ENCODE measurements at regions not wholly inside any gene's neighbourhood (a gene's known extent, or its start where the extent isn't known, plus 50 kb on each side); places are given as distances from the start of the nearest gene placed in this dataset.

- no peak for FAIRE-seq
- DNase-seq (ENCODE audit: insufficient read length): no peak
- TF ChIP-seq POLR2AphosphoS5 (IDR thresholded peaks at IDR 0.05; ENCODE audit: low read depth, low read length) (no peak), POLR2A (IDR thresholded peaks at IDR 0.05; ENCODE audit: low read depth, low read length) (no peak), TAF1 (IDR thresholded peaks at IDR 0.05; ENCODE audit: borderline replicate concordance, low read depth, low read length) (no peak)
Measured at GRCh38 chr13:88360761-88361160, 689.6 kb downstream of the SLITRK5 start.

- FAIRE-seq (no peak), DNase-seq (ENCODE audit: insufficient read length) (no peak)
- TF ChIP-seq TAF1 (IDR thresholded peaks at IDR 0.05; ENCODE audit: borderline replicate concordance, low read depth, low read length): no peak
- TF ChIP-seq POLR2A (IDR thresholded peaks at IDR 0.05; ENCODE audit: low read depth, low read length): no peak
- no peak for TF ChIP-seq POLR2AphosphoS5 (IDR thresholded peaks at IDR 0.05; ENCODE audit: low read depth, low read length)
Measured at GRCh38 chr13:88369866-88370265, 698.7 kb downstream of the SLITRK5 start.

- no peak for FAIRE-seq
- TF ChIP-seq POLR2A (IDR thresholded peaks at IDR 0.05; ENCODE audit: low read depth, low read length): no peak
- TF ChIP-seq TAF1 (IDR thresholded peaks at IDR 0.05; ENCODE audit: borderline replicate concordance, low read depth, low read length): no peak
- TF ChIP-seq POLR2AphosphoS5 (IDR thresholded peaks at IDR 0.05; ENCODE audit: low read depth, low read length): no peak
- DNase-seq (ENCODE audit: insufficient read length): no peak
Measured at GRCh38 chr13:88376760-88377388, 705.7 kb downstream of the SLITRK5 start.

GRCh38 chr13:88377852-88378251 lies 706.7 kb downstream of the SLITRK5 start:
- no peak for DNase-seq (ENCODE audit: insufficient read length)
- FAIRE-seq: no peak
- no peak for TF ChIP-seq TAF1 (IDR thresholded peaks at IDR 0.05; ENCODE audit: borderline replicate concordance, low read depth, low read length)
- TF ChIP-seq POLR2A (IDR thresholded peaks at IDR 0.05; ENCODE audit: low read depth, low read length): no peak
- TF ChIP-seq POLR2AphosphoS5 (IDR thresholded peaks at IDR 0.05; ENCODE audit: low read depth, low read length): no peak

GRCh38 chr13:88384542-88384941 lies 713.4 kb downstream of the SLITRK5 start:
- FAIRE-seq: no peak
- TF ChIP-seq TAF1 (IDR thresholded peaks at IDR 0.05; ENCODE audit: borderline replicate concordance, low read depth, low read length) (no peak), POLR2AphosphoS5 (IDR thresholded peaks at IDR 0.05; ENCODE audit: low read depth, low read length) (no peak), POLR2A (IDR thresholded peaks at IDR 0.05; ENCODE audit: low read depth, low read length) (no peak)
- no peak for DNase-seq (ENCODE audit: insufficient read length)

DNA sequence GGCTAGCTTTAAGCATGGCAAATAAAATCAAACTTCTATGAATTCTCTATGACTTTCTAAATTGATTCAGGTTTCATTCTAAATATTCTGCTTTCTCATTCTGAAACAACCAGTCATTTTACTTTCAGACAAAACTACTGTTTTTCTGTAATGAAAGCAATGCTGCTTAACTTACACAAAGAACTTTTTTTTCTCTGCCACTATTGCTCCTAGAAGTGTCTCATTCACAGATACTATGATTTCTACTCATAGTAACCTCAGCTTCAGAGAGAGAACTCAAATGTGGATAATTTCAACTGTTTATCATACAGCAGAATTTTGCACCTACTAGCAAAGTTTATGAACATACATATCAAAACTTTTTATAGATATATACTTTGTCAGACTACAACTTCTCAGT lies 724.6 kb downstream of the SLITRK5 start:
- FAIRE-seq: no peak
- TF ChIP-seq POLR2AphosphoS5 (IDR thresholded peaks at IDR 0.05; ENCODE audit: low read depth, low read length): no peak

DNA sequence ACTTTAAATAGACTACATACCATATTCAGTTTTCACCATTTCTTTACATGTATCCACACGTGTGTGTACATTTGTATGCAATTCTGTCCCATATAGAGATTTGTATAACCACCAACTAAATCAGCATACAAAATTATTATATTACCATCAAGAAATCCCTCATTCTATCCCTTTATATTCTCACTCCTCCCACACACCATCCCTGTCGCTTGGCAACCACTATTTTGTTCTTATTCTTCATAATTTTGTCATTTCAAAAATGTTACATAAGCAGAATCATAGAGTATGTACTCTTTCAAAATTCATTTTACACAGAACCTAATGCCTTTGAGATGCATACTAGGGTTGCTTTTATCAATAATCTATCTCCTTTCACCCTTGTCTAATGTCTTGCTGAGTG lies 740.5 kb downstream of the SLITRK5 start:
- TF ChIP-seq POLR2A (IDR thresholded peaks at IDR 0.05; ENCODE audit: low read depth, low read length) (no peak), TAF1 (IDR thresholded peaks at IDR 0.05; ENCODE audit: borderline replicate concordance, low read depth, low read length) (no peak), POLR2AphosphoS5 (IDR thresholded peaks at IDR 0.05; ENCODE audit: low read depth, low read length) (no peak)
- DNase-seq (ENCODE audit: insufficient read length) (no peak), FAIRE-seq (no peak)

More for the DNA sequence above, 724.6 kb downstream of the SLITRK5 start:
- no peak for DNase-seq (ENCODE audit: insufficient read length)

DNA sequence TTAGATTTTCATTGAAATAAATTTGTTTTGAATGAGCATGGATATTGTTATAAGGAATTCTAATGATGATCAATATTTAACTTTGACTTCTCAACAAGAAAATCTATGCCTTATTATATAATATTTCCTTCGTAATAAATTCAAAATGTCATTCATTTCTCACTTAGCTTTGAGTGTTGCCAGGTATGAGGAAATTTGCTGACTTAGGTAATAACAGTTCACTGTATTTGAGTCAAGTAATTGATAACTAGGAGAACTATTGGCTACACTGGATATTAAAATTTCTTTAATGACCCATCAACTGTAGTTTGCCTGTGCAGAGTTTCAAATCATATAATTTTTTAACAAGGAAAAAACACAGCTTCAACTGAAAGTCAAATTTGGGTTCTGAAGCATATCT lies 746.6 kb downstream of the SLITRK5 start:
- no peak for TF ChIP-seq POLR2AphosphoS5 (IDR thresholded peaks at IDR 0.05; ENCODE audit: low read depth, low read length)
- TF ChIP-seq TAF1 (IDR thresholded peaks at IDR 0.05; ENCODE audit: borderline replicate concordance, low read depth, low read length): no peak
- TF ChIP-seq POLR2A (IDR thresholded peaks at IDR 0.05; ENCODE audit: low read depth, low read length): no peak
- no peak for DNase-seq (ENCODE audit: insufficient read length)
- no peak for FAIRE-seq

GRCh38 chr13:88424463-88424862 lies 753.3 kb downstream of the SLITRK5 start:
- DNase-seq (ENCODE audit: insufficient read length) (no peak), FAIRE-seq (no peak)
- no peak for TF ChIP-seq POLR2A (IDR thresholded peaks at IDR 0.05; ENCODE audit: low read depth, low read length)
- TF ChIP-seq POLR2AphosphoS5 (IDR thresholded peaks at IDR 0.05; ENCODE audit: low read depth, low read length): no peak
- TF ChIP-seq TAF1 (IDR thresholded peaks at IDR 0.05; ENCODE audit: borderline replicate concordance, low read depth, low read length): no peak

- no peak for DNase-seq (ENCODE audit: insufficient read length)
- FAIRE-seq: no peak
- no peak for TF ChIP-seq POLR2A (IDR thresholded peaks at IDR 0.05; ENCODE audit: low read depth, low read length)
- no peak for TF ChIP-seq POLR2AphosphoS5 (IDR thresholded peaks at IDR 0.05; ENCODE audit: low read depth, low read length)
Measured at GRCh38 chr13:88426661-88427060, 755.5 kb downstream of the SLITRK5 start.

- DNase-seq (ENCODE audit: insufficient read length) (no peak), FAIRE-seq (no peak)
- TF ChIP-seq TAF1 (IDR thresholded peaks at IDR 0.05; ENCODE audit: borderline replicate concordance, low read depth, low read length) (no peak), POLR2AphosphoS5 (IDR thresholded peaks at IDR 0.05; ENCODE audit: low read depth, low read length) (no peak), POLR2A (IDR thresholded peaks at IDR 0.05; ENCODE audit: low read depth, low read length) (no peak)
Measured at GRCh38 chr13:88429862-88430261, 758.7 kb downstream of the SLITRK5 start.

DNA sequence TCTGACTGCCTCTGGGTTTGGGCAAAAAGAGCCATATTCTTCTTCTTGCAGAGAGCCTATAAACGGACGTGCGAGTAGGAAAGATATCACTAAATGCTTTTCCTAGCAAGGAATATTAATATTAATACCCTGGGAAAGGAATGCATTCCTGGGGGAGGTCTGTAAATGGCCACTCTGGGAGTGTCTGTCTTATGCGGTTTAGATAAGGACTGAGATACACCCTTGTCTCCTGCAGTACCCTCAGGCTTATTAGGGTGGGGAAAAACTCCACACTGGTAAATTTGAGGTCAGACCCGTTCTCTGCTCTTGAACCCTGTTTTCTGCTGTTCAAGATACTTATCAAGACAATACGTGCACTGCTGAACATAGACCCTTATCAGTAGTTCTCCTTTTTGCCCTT lies 763.8 kb downstream of the SLITRK5 start:
- DNase-seq (ENCODE audit: insufficient read length) (no peak), FAIRE-seq (no peak)
- TF ChIP-seq POLR2AphosphoS5 (IDR thresholded peaks at IDR 0.05; ENCODE audit: low read depth, low read length) (no peak), POLR2A (IDR thresholded peaks at IDR 0.05; ENCODE audit: low read depth, low read length) (no peak), TAF1 (IDR thresholded peaks at IDR 0.05; ENCODE audit: borderline replicate concordance, low read depth, low read length) (no peak)

DNA sequence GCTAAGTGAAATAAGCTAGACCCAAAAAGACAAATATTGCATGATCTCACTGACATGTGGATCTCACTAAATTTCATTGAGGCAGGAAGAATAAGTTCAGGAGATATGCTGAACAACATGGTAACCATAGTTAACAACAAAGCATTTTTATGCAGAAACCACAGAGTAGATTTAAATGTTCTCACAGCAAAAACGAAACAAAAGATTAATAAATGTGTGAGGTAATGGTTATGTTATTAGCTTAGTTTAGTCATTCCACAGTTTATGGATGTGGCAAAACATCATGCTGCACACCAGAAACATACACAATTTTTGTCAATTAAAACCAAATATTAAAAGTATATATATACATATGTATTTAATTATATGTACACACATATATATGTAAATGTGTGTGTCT lies 765.8 kb downstream of the SLITRK5 start:
- FAIRE-seq (no peak), DNase-seq (ENCODE audit: insufficient read length) (no peak)
- TF ChIP-seq TAF1 (IDR thresholded peaks at IDR 0.05; ENCODE audit: borderline replicate concordance, low read depth, low read length): no peak
- TF ChIP-seq POLR2A (IDR thresholded peaks at IDR 0.05; ENCODE audit: low read depth, low read length): no peak
- no peak for TF ChIP-seq POLR2AphosphoS5 (IDR thresholded peaks at IDR 0.05; ENCODE audit: low read depth, low read length)

Measured in GM12892 (cell line).